Mammary epithelial cell (primary cell): ENCODE measurements at regions not wholly inside any gene's neighbourhood (a gene's known extent, or its start where the extent isn't known, plus 50 kb on each side); places are given as distances from the start of the nearest gene placed in this dataset.

Experiments
- EZH2 ChIP-seq: IDR thresholded peaks from 2 replicates; pipeline ENCODE4 v1.6.1; 2012; ENCODE audit warnings: low read length, inconsistent platforms, borderline replicate concordance
- TF ChIP-seq, protein P1 (sequence below), 2 donors: IDR thresholded peaks in 1 of 2; conservative IDR thresholded peaks in 1 of 2; 2 replicates each; pipeline ENCODE4 v1.5.1; 2011 to 2012; ENCODE audit warnings: inconsistent platforms in 2 of 2, low read length in 2 of 2, mild to moderate bottlenecking in 2 of 2, control low read depth in 1 of 2, low read depth in 1 of 2; ENCODE audit not compliant: insufficient read depth in 1 of 2; ENCODE audit errors: extremely low read depth in 1 of 2

DNA sequence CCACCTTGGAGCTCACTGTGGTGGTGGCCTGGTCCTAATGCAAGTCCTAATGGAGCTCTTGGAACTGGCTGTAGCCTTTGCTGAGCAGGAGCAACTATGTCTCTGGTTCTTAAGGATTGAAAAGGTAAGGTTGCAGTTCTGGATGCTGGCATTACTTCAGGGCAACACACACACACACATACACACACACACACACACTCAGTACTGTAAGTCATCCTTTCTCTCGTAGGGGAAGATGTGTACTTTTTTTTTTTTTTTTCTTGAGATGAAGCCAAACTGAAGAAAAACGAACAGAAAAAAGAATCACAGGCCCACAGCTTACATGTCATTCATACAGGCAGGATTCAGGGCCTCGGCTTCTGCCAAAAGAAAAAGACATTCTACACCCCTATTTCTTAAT is 81.1 kb upstream of the RPS23 start:
- TF ChIP-seq, protein P1, sequence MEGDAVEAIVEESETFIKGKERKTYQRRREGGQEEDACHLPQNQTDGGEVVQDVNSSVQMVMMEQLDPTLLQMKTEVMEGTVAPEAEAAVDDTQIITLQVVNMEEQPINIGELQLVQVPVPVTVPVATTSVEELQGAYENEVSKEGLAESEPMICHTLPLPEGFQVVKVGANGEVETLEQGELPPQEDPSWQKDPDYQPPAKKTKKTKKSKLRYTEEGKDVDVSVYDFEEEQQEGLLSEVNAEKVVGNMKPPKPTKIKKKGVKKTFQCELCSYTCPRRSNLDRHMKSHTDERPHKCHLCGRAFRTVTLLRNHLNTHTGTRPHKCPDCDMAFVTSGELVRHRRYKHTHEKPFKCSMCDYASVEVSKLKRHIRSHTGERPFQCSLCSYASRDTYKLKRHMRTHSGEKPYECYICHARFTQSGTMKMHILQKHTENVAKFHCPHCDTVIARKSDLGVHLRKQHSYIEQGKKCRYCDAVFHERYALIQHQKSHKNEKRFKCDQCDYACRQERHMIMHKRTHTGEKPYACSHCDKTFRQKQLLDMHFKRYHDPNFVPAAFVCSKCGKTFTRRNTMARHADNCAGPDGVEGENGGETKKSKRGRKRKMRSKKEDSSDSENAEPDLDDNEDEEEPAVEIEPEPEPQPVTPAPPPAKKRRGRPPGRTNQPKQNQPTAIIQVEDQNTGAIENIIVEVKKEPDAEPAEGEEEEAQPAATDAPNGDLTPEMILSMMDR (conservative IDR thresholded peaks at IDR 0.05 in 1 of 2, IDR thresholded peaks at IDR 0.05 in 1 of 2; ENCODE audit: extremely low read depth in 1 of 2, insufficient read depth in 1 of 2, low read depth in 1 of 2, low read length in 2 of 2): no peak
- no peak for TF ChIP-seq EZH2
